Neural cell (in vitro differentiated cells): ENCODE measurements at regions not wholly inside any gene's neighbourhood (a gene's known extent, or its start where the extent isn't known, plus 50 kb on each side); places are given as distances from the start of the nearest gene placed in this dataset.

Experiments
- H2AFZ ChIP-seq: fragments of 200-600, 300-800 bp; sonication (generic), shearing (Covaris generic); 2 replicates; pipeline ENCODE4 v1.6.0; 2014; ENCODE audit warnings: low read depth, mild to moderate bottlenecking, antibody characterized with exemption, low read length, moderate library complexity
- H3F3A ChIP-seq: fragments of 200-600 bp; shearing (Covaris generic); 2 replicates; pipeline ENCODE4 v1.6.1; 2016; ENCODE audit warnings: mild to moderate bottlenecking, moderate library complexity, mixed read lengths, antibody characterized with exemption, low read length; ENCODE audit not compliant: insufficient read depth, poor library complexity, severe bottlenecking
- H3K27ac ChIP-seq: fragments of 200-600, 300-800 bp; sonication (generic), shearing (Covaris generic); 2 replicates; pipeline ENCODE4 v1.5.1; 2014; ENCODE audit warnings: mild to moderate bottlenecking, low read length, moderate library complexity
- H3K27me3 ChIP-seq: fragments of 300-800, 200-600 bp; sonication (generic), shearing (Covaris generic); 2 replicates; pipeline ENCODE4 v1.6.0; 2014; ENCODE audit warnings: mild to moderate bottlenecking, low read depth, low read length, moderate library complexity; ENCODE audit not compliant: insufficient read depth
- H3K36me3 ChIP-seq: fragments of 300-800, 200-600 bp; sonication (generic), shearing (Covaris generic); 2 replicates; pipeline ENCODE4 v1.5.1; 2014; ENCODE audit warnings: mild to moderate bottlenecking, antibody characterized with exemption, low read length, moderate library complexity; ENCODE audit not compliant: insufficient read depth
- H3K4me2 ChIP-seq: fragments of 300-800, 200-600 bp; sonication (generic), shearing (Covaris generic); 2 replicates; pipeline ENCODE4 v1.6.0; 2014; ENCODE audit warnings: mild to moderate bottlenecking, low read length
- H3K4me3 ChIP-seq: fragments of 300-800, 200-600 bp; sonication (generic), shearing (Covaris generic); 2 replicates; pipeline ENCODE4 v1.5.1; 2014; ENCODE audit warnings: mild to moderate bottlenecking, low read length, moderate library complexity
- H3K79me2 ChIP-seq: fragments of 200-600 bp; shearing (Covaris generic); replicated peaks from 2 replicates; pipeline ENCODE4 v1.6.0; 2014; ENCODE audit warnings: mild to moderate bottlenecking, low read length, moderate library complexity; ENCODE audit not compliant: insufficient read depth
- H3K9ac ChIP-seq: fragments of 300-800, 200-600 bp; sonication (generic), shearing (Covaris generic); 2 replicates; pipeline ENCODE4 v1.6.1; 2016; ENCODE audit warnings: mild to moderate bottlenecking, low read length, mixed read lengths
- H3K9me2 ChIP-seq: fragments of 200-600 bp; shearing (Covaris generic); 2 replicates; pipeline ENCODE4 v1.6.1; 2016; ENCODE audit warnings: mild to moderate bottlenecking, low read length, mixed read lengths; ENCODE audit not compliant: insufficient read depth
- H3K9me3 ChIP-seq: fragments of 200-600, 300-800 bp; sonication (generic), shearing (Covaris generic); 2 replicates; pipeline ENCODE4 v1.6.1; 2016; ENCODE audit warnings: mild to moderate bottlenecking, mixed run types, low read length, moderate library complexity, mixed read lengths
- H4K20me1 ChIP-seq: fragments of 200-600 bp; shearing (Covaris generic); 2 replicates; pipeline ENCODE4 v1.6.1; 2016; ENCODE audit warnings: mild to moderate bottlenecking, mixed run types; ENCODE audit not compliant: insufficient read depth
- CTCF ChIP-seq: fragments of 450-650 bp; IDR thresholded peaks from 2 replicates; pipeline ENCODE4 v1.5.1; 2014; ENCODE audit warnings: antibody characterized with exemption, mild to moderate bottlenecking, moderate library complexity; ENCODE audit not compliant: poor library complexity, severe bottlenecking
- EP300 ChIP-seq: fragments of 450-650 bp; conservative IDR thresholded peaks from 2 replicates; pipeline ENCODE4 v1.6.1; 2014; ENCODE audit warnings: antibody characterized with exemption, mild to moderate bottlenecking, moderate library complexity; ENCODE audit not compliant: poor library complexity, severe bottlenecking
- EZH2 ChIP-seq: fragments of 200-600, 300-800 bp; shearing (Covaris generic), sonication (generic); IDR thresholded peaks from 2 replicates; pipeline ENCODE4 v1.6.1; 2014; ENCODE audit warnings: antibody characterized with exemption, low read length, borderline replicate concordance, mild to moderate bottlenecking; ENCODE audit not compliant: insufficient read depth, poor library complexity, severe bottlenecking
- MXI1 ChIP-seq: fragments of 450-650 bp; conservative IDR thresholded peaks from 2 replicates; pipeline ENCODE4 v1.6.1; 2014; ENCODE audit warnings: antibody characterized with exemption, mild to moderate bottlenecking; ENCODE audit not compliant: poor library complexity, severe bottlenecking
- POLR2AphosphoS5 ChIP-seq: IDR thresholded peaks from 2 replicates; pipeline ENCODE4 v1.6.1; 2012
- RAD21 ChIP-seq: fragments of 450-650 bp; conservative IDR thresholded peaks from 2 replicates; pipeline ENCODE4 v1.6.1; 2014; ENCODE audit warnings: antibody characterized with exemption, mild to moderate bottlenecking, moderate library complexity
- REST ChIP-seq: IDR thresholded peaks from 2 replicates; pipeline ENCODE4 v1.6.1; 2012; ENCODE audit warnings: borderline replicate concordance
- SMC3 ChIP-seq: fragments of 450-650 bp; conservative IDR thresholded peaks from 2 replicates; pipeline ENCODE4 v1.6.1; 2014; ENCODE audit warnings: antibody characterized with exemption, mild to moderate bottlenecking, moderate library complexity; ENCODE audit not compliant: poor library complexity
- TAF1 ChIP-seq: IDR thresholded peaks from 2 replicates; pipeline ENCODE4 v1.6.1; 2012; ENCODE audit warnings: low read depth

GRCh38 chr2:188142636-188143295, 148.9 kb upstream of the GULP1 start:
- Histone ChIP-seq H3K4me2 (no peak overlapping the region), H2AFZ (no peak overlapping the region), H3K79me2 (no peaks in the 10 kb centered on the region), H3K9ac (no peak overlapping the region), H3K4me3 (no peak overlapping the region), H3K9me2 (no peaks in the 10 kb centered on the region), H3K36me3 (no peaks in the 10 kb centered on the region), H3K27me3 (no peaks in the 10 kb centered on the region), H3K27ac (no peak overlapping the region), H3F3A (no peaks in the 10 kb centered on the region), H3K9me3 (no peaks in the 10 kb centered on the region), H4K20me1 (no peaks in the 10 kb centered on the region)
- TF ChIP-seq MXI1 (no peak), EP300 (no peak), EZH2 (no peak), REST (no peak), CTCF (no peak), RAD21 (no peak), POLR2AphosphoS5 (no peak), TAF1 (no peak), SMC3 (no peak)

GRCh38 chr2:188145885-188146284, 145.8 kb upstream of the GULP1 start:
- Histone ChIP-seq H3K4me3 (no peak overlapping the region), H3K9me3 (no peaks in the 10 kb centered on the region), H3K9me2 (no peaks in the 10 kb centered on the region), H3F3A (no peaks in the 10 kb centered on the region), H4K20me1 (no peaks in the 10 kb centered on the region), H2AFZ (no peak overlapping the region), H3K36me3 (no peaks in the 10 kb centered on the region), H3K27me3 (no peaks in the 10 kb centered on the region), H3K79me2 (no peaks in the 10 kb centered on the region), H3K27ac (no peak overlapping the region), H3K9ac (no peak overlapping the region), H3K4me2 (no peak overlapping the region)
- TF ChIP-seq EP300 (no peak), EZH2 (no peak)
